ENCODE measurements at regions not wholly inside any gene's neighbourhood (a gene's known extent, or its start where the extent isn't known, plus 50 kb on each side); places are given as distances from the start of the nearest gene placed in this dataset.

GRCh38 chr11:97290464-97291041, 900.7 kb downstream of the JRKL start:
- TF ChIP-seq POLR2AphosphoS5 (IDR thresholded peaks at IDR 0.05; ENCODE audit: low read length) (no peak), SRF (IDR thresholded peaks at IDR 0.05; ENCODE audit: low read depth in 2 of 2, low read length in 2 of 2) (no peak), EZH2 (IDR thresholded peaks at IDR 0.05; ENCODE audit: borderline replicate concordance, control insufficient read depth, low read depth, low read length) (no peak), MXI1 (IDR thresholded peaks at IDR 0.05; ENCODE audit: low read depth, low read length) (no peak), EGR1 (IDR thresholded peaks at IDR 0.05; ENCODE audit: borderline replicate concordance in 1 of 2, low read depth in 2 of 2, low read length in 2 of 2) (no peak)

Measured in GM12878 (cell line).